ENCODE measurements at regions not wholly inside any gene's neighbourhood (a gene's known extent, or its start where the extent isn't known, plus 50 kb on each side); places are given as distances from the start of the nearest gene placed in this dataset.

GRCh38 chr17:62913991-62914570, 52.0 kb upstream of the TANC2 start:
- H3K27ac Mint-ChIP-seq: no peak overlapping the region
- H3K27me3 Mint-ChIP-seq: peaks cover 19% of the 10 kb centered on the region
- H3K4me3 Mint-ChIP-seq (ENCODE audit: low read depth): no peak overlapping the region
- H3K36me3 Mint-ChIP-seq (ENCODE audit: insufficient read depth): no peaks in the 10 kb centered on the region
- no peak for TF ChIP-seq CTCF (IDR thresholded peaks at IDR 0.05; ENCODE audit: unreplicated experiment)
- peaks cover 5% of the 10 kb centered on the region for H3K4me1 Mint-ChIP-seq (ENCODE audit: low read depth)
- no peak for DNase-seq (ENCODE audit: low spot score, unreplicated experiment)
- H3K9me3 Mint-ChIP-seq (ENCODE audit: low read depth): peaks cover 10% of the 10 kb centered on the region

GRCh38 chr17:62912363-62912762, 53.7 kb upstream of the TANC2 start:
- Mint-ChIP-seq H3K4me1 (ENCODE audit: low read depth) (peaks cover 1% of the 10 kb centered on the region), H3K27me3 (peaks cover 23% of the 10 kb centered on the region), H3K4me3 (ENCODE audit: low read depth) (no peak overlapping the region), H3K9me3 (ENCODE audit: low read depth) (peaks cover 10% of the 10 kb centered on the region), H3K36me3 (ENCODE audit: insufficient read depth) (no peaks in the 10 kb centered on the region), H3K27ac (no peak overlapping the region)
- no peak for TF ChIP-seq CTCF (IDR thresholded peaks at IDR 0.05; ENCODE audit: unreplicated experiment)
- DNase-seq (ENCODE audit: low spot score, unreplicated experiment): no peak

GRCh38 chr17:62911114-62911513, 54.9 kb upstream of the TANC2 start:
- H3K4me1 Mint-ChIP-seq (ENCODE audit: low read depth): no peaks in the 10 kb centered on the region
- H3K4me3 Mint-ChIP-seq (ENCODE audit: low read depth): no peak overlapping the region
- no peak for TF ChIP-seq CTCF (IDR thresholded peaks at IDR 0.05; ENCODE audit: unreplicated experiment)
- peaks cover 10% of the 10 kb centered on the region for H3K9me3 Mint-ChIP-seq (ENCODE audit: low read depth)
- no peaks in the 10 kb centered on the region for H3K36me3 Mint-ChIP-seq (ENCODE audit: insufficient read depth)
- no peak overlapping the region for H3K27ac Mint-ChIP-seq
- no peak for DNase-seq (ENCODE audit: low spot score, unreplicated experiment)
- peaks cover 25% of the 10 kb centered on the region for H3K27me3 Mint-ChIP-seq

- Mint-ChIP-seq H3K27me3 (peaks cover 25% of the 10 kb centered on the region), H3K4me1 (ENCODE audit: low read depth) (no peaks in the 10 kb centered on the region), H3K36me3 (ENCODE audit: insufficient read depth) (no peaks in the 10 kb centered on the region), H3K4me3 (ENCODE audit: low read depth) (no peak overlapping the region), H3K27ac (no peak overlapping the region), H3K9me3 (ENCODE audit: low read depth) (peaks cover 10% of the 10 kb centered on the region)
- DNase-seq (ENCODE audit: low spot score, unreplicated experiment): no peak
- TF ChIP-seq CTCF (IDR thresholded peaks at IDR 0.05; ENCODE audit: unreplicated experiment): no peak
These were observed 55.8 kb upstream of the TANC2 start for GRCh38 chr17:62910277-62910676.

- no peaks in the 10 kb centered on the region for H3K4me1 Mint-ChIP-seq (ENCODE audit: low read depth)
- peaks cover 14% of the 10 kb centered on the region for H3K27me3 Mint-ChIP-seq
- peaks cover 10% of the 10 kb centered on the region for H3K9me3 Mint-ChIP-seq (ENCODE audit: low read depth)
These were observed 58.1 kb upstream of the TANC2 start for GRCh38 chr17:62907961-62908360.

More at GRCh38 chr17:62907961-62908360, 58.1 kb upstream of the TANC2 start:
- DNase-seq (ENCODE audit: low spot score, unreplicated experiment): no peak
- Mint-ChIP-seq H3K27ac (no peak overlapping the region), H3K4me3 (ENCODE audit: low read depth) (no peak overlapping the region), H3K36me3 (ENCODE audit: insufficient read depth) (no peaks in the 10 kb centered on the region)
- no peak for TF ChIP-seq CTCF (IDR thresholded peaks at IDR 0.05; ENCODE audit: unreplicated experiment)

All from progenitor cell of endocrine pancreas (in vitro differentiated cells).